GM10266 (cell line): ENCODE measurements at regions not wholly inside any gene's neighbourhood (a gene's known extent, or its start where the extent isn't known, plus 50 kb on each side); places are given as distances from the start of the nearest gene placed in this dataset.

Experiments
- DNase-seq: peaks from one replicate; pipeline ENCODE4 v3.0.0; 2012; ENCODE audit errors: extremely low spot score
- CTCF ChIP-seq: IDR thresholded peaks from 2 replicates; pipeline ENCODE4 v1.5.1; 2012; ENCODE audit warnings: mild to moderate bottlenecking, low read depth; ENCODE audit not compliant: control insufficient read depth, insufficient read depth; ENCODE audit errors: missing control alignments

GRCh38 chr2:104547221-104547620 is 306.7 kb upstream of the POU3F3 start:
- no peak for DNase-seq

GRCh38 chr2:104561251-104561650 is 292.7 kb upstream of the POU3F3 start:
- TF ChIP-seq CTCF, result no peak
- no peak for DNase-seq

More at GRCh38 chr2:104547221-104547620, 306.7 kb upstream of the POU3F3 start:
- no peak for TF ChIP-seq CTCF

GRCh38 chr2:104562537-104562936 is 291.4 kb upstream of the POU3F3 start:
- no peak for TF ChIP-seq CTCF

GRCh38 chr2:104563398-104563996 is 290.4 kb upstream of the POU3F3 start:
- no peak for TF ChIP-seq CTCF
- no peak for DNase-seq

More at GRCh38 chr2:104562537-104562936, 291.4 kb upstream of the POU3F3 start:
- no peak for DNase-seq

- DNase-seq, result no peak
- TF ChIP-seq CTCF, result no peak
Measured at GRCh38 chr2:104568247-104568646, 285.7 kb upstream of the POU3F3 start.

GRCh38 chr2:104570259-104570658 is 283.7 kb upstream of the POU3F3 start:
- TF ChIP-seq CTCF, result no peak

GRCh38 chr2:104572834-104573233 is 281.1 kb upstream of the POU3F3 start:
- no peak for DNase-seq

More at GRCh38 chr2:104570259-104570658, 283.7 kb upstream of the POU3F3 start:
- no peak for DNase-seq

More at GRCh38 chr2:104572834-104573233, 281.1 kb upstream of the POU3F3 start:
- no peak for TF ChIP-seq CTCF
